SK-N-SH (cell line): ENCODE measurements at regions not wholly inside any gene's neighbourhood (a gene's known extent, or its start where the extent isn't known, plus 50 kb on each side); places are given as distances from the start of the nearest gene placed in this dataset.

Source experiments
- CTCF ChIA-PET: fragments of 300-600, 350-600 bp; formaldehyde crosslinking; extraction: SDS; loops from one replicate; lab custom pipeline; 2021; lab: Yijun Ruan, JAX
- POLR2A ChIA-PET: fragments of 350-600 bp; sonication (Branson Sonifier 250); formaldehyde crosslinking; extraction: SDS; loops from one replicate; lab custom pipeline; 2020; ENCODE audit warnings: antibody characterized with exemption, inconsistent platforms; lab: Yijun Ruan, JAX
- DNase-seq: peaks from one replicate; pipeline ENCODE4 v3.0.0; 2012
- H2AFZ ChIP-seq: fragments of 200-600 bp; sonication (generic); 2 replicates; pipeline ENCODE4 v1.8.1; 2016; ENCODE audit warnings: antibody characterized with exemption, mild to moderate bottlenecking, low read depth
- H3F3A ChIP-seq: fragments of 200-600 bp; sonication (generic); replicated peaks from 2 replicates; pipeline ENCODE3; 2016; ENCODE audit warnings: antibody characterized with exemption, mild to moderate bottlenecking; ENCODE audit not compliant: insufficient read depth
- H3K27ac ChIP-seq, 2 experiments: fragments of 200-500 bp in 1 of 2; fragments of 200-600 bp in 1 of 2; sonication (Bioruptor generic) in 1 of 2; sonication (generic), shearing (Covaris generic) in 1 of 2; 2 replicates each; pipeline versions ENCODE4 v1.5.1 to v1.6.1; 2014 to 2016; ENCODE audit warnings: low read depth in 2 of 2, inconsistent platforms in 1 of 2, low read length in 1 of 2, mild to moderate bottlenecking in 1 of 2, mixed read lengths in 1 of 2
- H3K27me3 ChIP-seq: fragments of 200-600 bp; sonication (generic), shearing (Covaris generic); 2 replicates; pipeline ENCODE4 v1.6.1; 2016; ENCODE audit warnings: mixed run types; ENCODE audit not compliant: insufficient read depth
- H3K36me3 ChIP-seq, 2 experiments: fragments of 200-500 bp in 1 of 2; fragments of 200-600 bp in 1 of 2; sonication (Bioruptor generic) in 1 of 2; sonication (generic) in 1 of 2; replicated peaks in 1 of 2; 2 replicates each; pipeline versions ENCODE3 to v1.5.1; 2014 to 2016; ENCODE audit warnings: low read length in 1 of 2, mild to moderate bottlenecking in 1 of 2; ENCODE audit not compliant: insufficient read depth in 2 of 2, control insufficient read depth in 1 of 2
- H3K4me1 ChIP-seq, 2 experiments: fragments of 200-500 bp in 1 of 2; fragments of 200-600 bp in 1 of 2; sonication (Bioruptor generic) in 1 of 2; sonication (generic), shearing (Covaris generic) in 1 of 2; 2 replicates each; pipeline versions ENCODE4 v1.5.1 to v1.6.1; 2014 to 2016; ENCODE audit warnings: low read depth in 1 of 2, low read length in 1 of 2, mixed run types in 1 of 2; ENCODE audit not compliant: insufficient read depth in 2 of 2, control insufficient read depth in 1 of 2
- H3K4me2 ChIP-seq: fragments of 200-600 bp; sonication (generic), shearing (Covaris generic); 2 replicates; pipeline ENCODE4 v1.6.1; 2017; ENCODE audit warnings: mixed run types
- H3K4me3 ChIP-seq, 2 experiments: fragments of 200-500 bp in 1 of 2; fragments of 200-600 bp in 1 of 2; sonication (Bioruptor generic) in 1 of 2; sonication (generic), shearing (Covaris generic) in 1 of 2; 2 replicates each; pipeline versions ENCODE4 v1.5.1 to v1.8.1; 2014 to 2016; ENCODE audit warnings: low read depth in 2 of 2, inconsistent platforms in 1 of 2, low read length in 1 of 2, mild to moderate bottlenecking in 1 of 2, mixed read lengths in 1 of 2, moderate library complexity in 1 of 2
- H3K79me2 ChIP-seq: fragments of 200-600 bp; sonication (generic); 2 replicates; pipeline ENCODE4 v1.8.1; 2017; ENCODE audit warnings: mild to moderate bottlenecking; ENCODE audit not compliant: insufficient read depth
- H3K9ac ChIP-seq: fragments of 200-600 bp; sonication (generic); 2 replicates; pipeline ENCODE4 v1.6.1; 2017; ENCODE audit warnings: mixed run types
- H3K9me2 ChIP-seq: fragments of 200-600 bp; sonication (generic); 2 replicates; pipeline ENCODE4 v1.6.1; 2017; ENCODE audit warnings: mixed run types
- H3K9me3 ChIP-seq: fragments of 200-600 bp; sonication (generic); 2 replicates; pipeline ENCODE4 v1.6.1; 2017; ENCODE audit warnings: mixed run types, mild to moderate bottlenecking, moderate library complexity
- H4K20me1 ChIP-seq: fragments of 200-600 bp; sonication (generic); 2 replicates; pipeline ENCODE4 v1.6.1; 2017; ENCODE audit warnings: mild to moderate bottlenecking, mixed run types; ENCODE audit not compliant: insufficient read depth
- EZH2phosphoT487 ChIP-seq: fragments of 200-600 bp; sonication (generic); IDR thresholded peaks from 2 replicates; pipeline ENCODE4 v1.6.1; 2017; ENCODE audit warnings: low read depth, mixed run types, mild to moderate bottlenecking, antibody characterized with exemption, moderate library complexity, borderline replicate concordance
- FOSL2 ChIP-seq: IDR thresholded peaks from 2 replicates; pipeline ENCODE4 v1.4.0; 2012; ENCODE audit warnings: low read depth, mild to moderate bottlenecking, moderate library complexity, borderline replicate concordance
- FOXM1 ChIP-seq: IDR thresholded peaks from 2 replicates; pipeline ENCODE4 v1.4.0; 2012; ENCODE audit warnings: low read depth, mild to moderate bottlenecking
- GATA2 ChIP-seq: sonication (generic); formaldehyde crosslinking; IDR thresholded peaks from 2 replicates; pipeline ENCODE4 v1.5.0; 2020; ENCODE audit warnings: mild to moderate bottlenecking, missing genetic modification reagents
- NRF1 ChIP-seq: IDR thresholded peaks from 2 replicates; pipeline ENCODE4 v1.6.1; 2012; ENCODE audit warnings: low read depth, mild to moderate bottlenecking, low read length
- POLR2AphosphoS5 ChIP-seq: IDR thresholded peaks from 2 replicates; pipeline ENCODE4 v1.6.1; 2012; ENCODE audit warnings: low read depth, low read length
- RXRA ChIP-seq: IDR thresholded peaks from 2 replicates; pipeline ENCODE4 v1.4.0; 2012; ENCODE audit warnings: low read depth, mild to moderate bottlenecking, borderline replicate concordance
- SIN3A ChIP-seq: IDR thresholded peaks from 2 replicates; pipeline ENCODE4 v1.6.1; 2012; ENCODE audit warnings: low read depth, mild to moderate bottlenecking, low read length, moderate library complexity, borderline replicate concordance
- WGBS: methylation state at CpG from one replicate; pipeline ENCODE4 v1.1.6; 2017; ENCODE audit warnings: low lambda C conversion rate; 5-methylcytosine and 5-hydroxymethylcytosine counted together
- TF ChIP-seq, protein P1 (sequence below): fragments of 200-600 bp; sonication (generic); IDR thresholded peaks from 2 replicates; pipeline ENCODE4 v1.6.1; 2017; ENCODE audit warnings: antibody characterized with exemption, mild to moderate bottlenecking, moderate library complexity
- TF ChIP-seq, protein P2 (sequence below): IDR thresholded peaks from 2 replicates; pipeline ENCODE4; 2012
- TF ChIP-seq, protein P3 (sequence below): IDR thresholded peaks from 2 replicates; pipeline ENCODE4 v1.6.1; 2012; ENCODE audit warnings: mild to moderate bottlenecking, low read depth, low read length, moderate library complexity
- TF ChIP-seq, protein P4 (sequence below): fragments of 150-350 bp; IDR thresholded peaks from 2 replicates; pipeline ENCODE4 v1.6.1; 2017; ENCODE audit warnings: antibody characterized with exemption, low read length, low read depth, borderline replicate concordance
- TF ChIP-seq, protein P5 (sequence below): IDR thresholded peaks from 2 replicates; pipeline ENCODE4 v1.4.0; 2012; ENCODE audit warnings: low read depth

DNA sequence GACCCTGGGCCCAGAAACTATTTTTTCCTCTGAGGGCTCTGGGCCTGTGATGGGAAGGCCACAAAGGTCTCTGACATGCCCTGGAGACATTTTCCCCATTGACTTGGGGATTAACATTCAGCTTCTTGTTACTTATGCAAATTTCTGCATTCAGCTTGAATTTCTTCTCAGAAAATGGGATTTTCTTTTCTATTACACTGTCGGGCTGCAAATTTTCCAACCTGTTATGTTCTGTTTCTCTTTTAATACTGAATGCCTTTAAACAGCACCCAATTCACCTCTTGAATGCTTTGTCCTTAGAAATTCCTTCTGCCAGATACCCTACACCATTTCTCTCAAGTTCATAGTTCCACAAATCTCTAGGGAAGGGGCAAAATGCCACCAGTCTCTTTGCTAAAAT, 241.0 kb downstream of the HNMT start:
- peaks cover under 1 to 7% of the 10 kb centered on the region in 2 experiments; a peak in 2 of 4 replicates for H3K4me1 ChIP-seq
- no peaks in the 10 kb centered on the region for H4K20me1 ChIP-seq
- no peak for DNase-seq
- no peak overlapping the region for H3K9ac ChIP-seq
- H3K27me3 ChIP-seq = no peaks in the 10 kb centered on the region
- H3K9me3 ChIP-seq = no peaks in the 10 kb centered on the region
- no peak overlapping the region for H3K4me3 ChIP-seq
- ChIA-PET POLR2A (no interaction called here), CTCF (interaction anchor here (1.4 kb wide), 1 partner anchor 13 kb away, joined by 4 read pairs; no protein-coding TSS in a partner anchor)
- TF ChIP-seq, protein P1, sequence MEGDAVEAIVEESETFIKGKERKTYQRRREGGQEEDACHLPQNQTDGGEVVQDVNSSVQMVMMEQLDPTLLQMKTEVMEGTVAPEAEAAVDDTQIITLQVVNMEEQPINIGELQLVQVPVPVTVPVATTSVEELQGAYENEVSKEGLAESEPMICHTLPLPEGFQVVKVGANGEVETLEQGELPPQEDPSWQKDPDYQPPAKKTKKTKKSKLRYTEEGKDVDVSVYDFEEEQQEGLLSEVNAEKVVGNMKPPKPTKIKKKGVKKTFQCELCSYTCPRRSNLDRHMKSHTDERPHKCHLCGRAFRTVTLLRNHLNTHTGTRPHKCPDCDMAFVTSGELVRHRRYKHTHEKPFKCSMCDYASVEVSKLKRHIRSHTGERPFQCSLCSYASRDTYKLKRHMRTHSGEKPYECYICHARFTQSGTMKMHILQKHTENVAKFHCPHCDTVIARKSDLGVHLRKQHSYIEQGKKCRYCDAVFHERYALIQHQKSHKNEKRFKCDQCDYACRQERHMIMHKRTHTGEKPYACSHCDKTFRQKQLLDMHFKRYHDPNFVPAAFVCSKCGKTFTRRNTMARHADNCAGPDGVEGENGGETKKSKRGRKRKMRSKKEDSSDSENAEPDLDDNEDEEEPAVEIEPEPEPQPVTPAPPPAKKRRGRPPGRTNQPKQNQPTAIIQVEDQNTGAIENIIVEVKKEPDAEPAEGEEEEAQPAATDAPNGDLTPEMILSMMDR = no peak
- TF ChIP-seq SIN3A = no peak
- TF ChIP-seq NRF1 = no peak
- TF ChIP-seq, protein P2, sequence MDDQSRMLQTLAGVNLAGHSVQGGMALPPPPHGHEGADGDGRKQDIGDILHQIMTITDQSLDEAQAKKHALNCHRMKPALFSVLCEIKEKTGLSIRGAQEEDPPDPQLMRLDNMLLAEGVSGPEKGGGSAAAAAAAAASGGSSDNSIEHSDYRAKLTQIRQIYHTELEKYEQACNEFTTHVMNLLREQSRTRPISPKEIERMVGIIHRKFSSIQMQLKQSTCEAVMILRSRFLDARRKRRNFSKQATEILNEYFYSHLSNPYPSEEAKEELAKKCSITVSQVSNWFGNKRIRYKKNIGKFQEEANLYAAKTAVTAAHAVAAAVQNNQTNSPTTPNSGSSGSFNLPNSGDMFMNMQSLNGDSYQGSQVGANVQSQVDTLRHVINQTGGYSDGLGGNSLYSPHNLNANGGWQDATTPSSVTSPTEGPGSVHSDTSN = no peak
- no peak for TF ChIP-seq RXRA
- H3K27ac ChIP-seq = no peak overlapping the region
- peaks cover 7% of the 10 kb centered on the region for H3F3A ChIP-seq
- no peaks in the 10 kb centered on the region for H3K9me2 ChIP-seq
- H2AFZ ChIP-seq = no peak overlapping the region
- 70% methylated on average over 1 of the region's 1 CpG for WGBS
- H3K4me2 ChIP-seq = no peak overlapping the region
- no peaks in the 10 kb centered on the region for H3K36me3 ChIP-seq
- H3K79me2 ChIP-seq = no peaks in the 10 kb centered on the region

DNA sequence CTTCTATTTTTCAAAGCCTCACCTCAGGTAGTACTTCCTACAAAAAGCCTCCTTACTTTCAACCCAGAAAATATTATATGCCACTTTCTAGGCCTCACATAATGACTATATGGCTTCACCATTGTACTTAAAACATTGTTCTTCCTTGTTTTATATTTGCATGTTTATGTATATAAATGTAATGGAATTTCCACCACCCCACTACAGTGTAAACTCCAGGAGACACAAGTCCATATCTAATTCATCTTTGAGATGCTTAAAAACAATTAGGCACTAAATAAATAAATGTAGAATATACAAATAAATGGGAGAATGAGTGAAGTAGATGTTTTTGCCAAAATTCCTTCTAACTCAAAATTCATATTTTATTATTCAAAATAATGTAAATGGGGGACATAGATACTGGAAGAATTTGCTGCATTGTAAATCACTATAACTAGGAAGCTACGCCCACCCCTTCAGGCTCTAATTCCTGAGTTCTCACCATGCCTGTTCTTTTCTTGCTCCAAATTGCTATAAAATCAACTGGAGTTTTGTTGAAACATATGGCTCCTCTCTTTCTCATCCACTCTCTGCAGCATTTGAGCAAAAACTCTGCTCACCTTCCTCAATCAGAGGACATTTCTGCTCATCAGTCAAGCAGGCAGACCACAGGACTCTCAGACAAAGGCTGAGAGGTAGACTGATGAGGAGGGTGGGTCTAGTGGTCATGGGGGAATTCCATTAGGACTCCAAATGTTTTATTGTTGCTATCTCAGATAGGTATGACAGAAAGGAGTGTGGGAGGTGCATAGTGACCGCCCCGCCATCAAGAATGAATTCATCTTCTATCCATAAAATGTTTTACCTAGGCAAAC, 243.0 kb downstream of the HNMT start:
- POLR2A ChIA-PET = no interaction called here
- no peak overlapping the region for H3K27ac ChIP-seq
- WGBS = 95% methylated on average over 3 of the region's 3 CpGs
- H3K9ac ChIP-seq = no peak overlapping the region
- H4K20me1 ChIP-seq = no peaks in the 10 kb centered on the region
- H3K4me2 ChIP-seq = no peak overlapping the region
- H3F3A ChIP-seq = peaks cover 7% of the 10 kb centered on the region
- H3K79me2 ChIP-seq = no peaks in the 10 kb centered on the region
- TF ChIP-seq, protein P3, sequence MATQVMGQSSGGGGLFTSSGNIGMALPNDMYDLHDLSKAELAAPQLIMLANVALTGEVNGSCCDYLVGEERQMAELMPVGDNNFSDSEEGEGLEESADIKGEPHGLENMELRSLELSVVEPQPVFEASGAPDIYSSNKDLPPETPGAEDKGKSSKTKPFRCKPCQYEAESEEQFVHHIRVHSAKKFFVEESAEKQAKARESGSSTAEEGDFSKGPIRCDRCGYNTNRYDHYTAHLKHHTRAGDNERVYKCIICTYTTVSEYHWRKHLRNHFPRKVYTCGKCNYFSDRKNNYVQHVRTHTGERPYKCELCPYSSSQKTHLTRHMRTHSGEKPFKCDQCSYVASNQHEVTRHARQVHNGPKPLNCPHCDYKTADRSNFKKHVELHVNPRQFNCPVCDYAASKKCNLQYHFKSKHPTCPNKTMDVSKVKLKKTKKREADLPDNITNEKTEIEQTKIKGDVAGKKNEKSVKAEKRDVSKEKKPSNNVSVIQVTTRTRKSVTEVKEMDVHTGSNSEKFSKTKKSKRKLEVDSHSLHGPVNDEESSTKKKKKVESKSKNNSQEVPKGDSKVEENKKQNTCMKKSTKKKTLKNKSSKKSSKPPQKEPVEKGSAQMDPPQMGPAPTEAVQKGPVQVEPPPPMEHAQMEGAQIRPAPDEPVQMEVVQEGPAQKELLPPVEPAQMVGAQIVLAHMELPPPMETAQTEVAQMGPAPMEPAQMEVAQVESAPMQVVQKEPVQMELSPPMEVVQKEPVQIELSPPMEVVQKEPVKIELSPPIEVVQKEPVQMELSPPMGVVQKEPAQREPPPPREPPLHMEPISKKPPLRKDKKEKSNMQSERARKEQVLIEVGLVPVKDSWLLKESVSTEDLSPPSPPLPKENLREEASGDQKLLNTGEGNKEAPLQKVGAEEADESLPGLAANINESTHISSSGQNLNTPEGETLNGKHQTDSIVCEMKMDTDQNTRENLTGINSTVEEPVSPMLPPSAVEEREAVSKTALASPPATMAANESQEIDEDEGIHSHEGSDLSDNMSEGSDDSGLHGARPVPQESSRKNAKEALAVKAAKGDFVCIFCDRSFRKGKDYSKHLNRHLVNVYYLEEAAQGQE = no peak
- TF ChIP-seq POLR2AphosphoS5 (no peak), RXRA (no peak), EZH2phosphoT487 (no peak), FOXM1 (no peak), SIN3A (no peak), FOSL2 (no peak), GATA2 (CRISPR knock-in tag) (no peak)
- TF ChIP-seq, protein P4, sequence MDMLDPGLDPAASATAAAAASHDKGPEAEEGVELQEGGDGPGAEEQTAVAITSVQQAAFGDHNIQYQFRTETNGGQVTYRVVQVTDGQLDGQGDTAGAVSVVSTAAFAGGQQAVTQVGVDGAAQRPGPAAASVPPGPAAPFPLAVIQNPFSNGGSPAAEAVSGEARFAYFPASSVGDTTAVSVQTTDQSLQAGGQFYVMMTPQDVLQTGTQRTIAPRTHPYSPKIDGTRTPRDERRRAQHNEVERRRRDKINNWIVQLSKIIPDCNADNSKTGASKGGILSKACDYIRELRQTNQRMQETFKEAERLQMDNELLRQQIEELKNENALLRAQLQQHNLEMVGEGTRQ = no peak
- TF ChIP-seq, protein P5, sequence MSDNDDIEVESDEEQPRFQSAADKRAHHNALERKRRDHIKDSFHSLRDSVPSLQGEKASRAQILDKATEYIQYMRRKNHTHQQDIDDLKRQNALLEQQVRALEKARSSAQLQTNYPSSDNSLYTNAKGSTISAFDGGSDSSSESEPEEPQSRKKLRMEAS = no peak
- H3K36me3 ChIP-seq = no peaks in the 10 kb centered on the region
- no peaks in the 10 kb centered on the region for H3K9me3 ChIP-seq
- H3K27me3 ChIP-seq = no peaks in the 10 kb centered on the region
- CTCF ChIA-PET = interaction anchor here (0.6 kb wide), 1 partner anchor 264 kb away, joined by 3 read pairs; no protein-coding TSS in a partner anchor
- DNase-seq = no peak
- no peak overlapping the region for H2AFZ ChIP-seq
- H3K9me2 ChIP-seq = no peaks in the 10 kb centered on the region
- H3K4me1 ChIP-seq = peaks cover 3 to 7% of the 10 kb centered on the region in 2 experiments; a peak in 3 of 4 replicates
- H3K4me3 ChIP-seq = no peak overlapping the region
